ENCODE measurements at regions not wholly inside any gene's neighbourhood (a gene's known extent, or its start where the extent isn't known, plus 50 kb on each side); places are given as distances from the start of the nearest gene placed in this dataset.

GRCh38 chr13:54928071-54928470 is 1899.5 kb downstream of the OLFM4 start:
- ChIA-PET POLR2A (no interaction called here), CTCF (interaction anchor here (0.7 kb wide), 1 partner anchor 31 kb away, joined by 3 read pairs; no protein-coding TSS in a partner anchor)
- Histone ChIP-seq H3K27ac (ENCODE audit: extremely low read depth, low read depth, low read length) (no peak overlapping the region), H3K9me3 (ENCODE audit: control insufficient read depth, insufficient read depth, low read depth, low read length) (no peaks in the 10 kb centered on the region), H3K4me1 (ENCODE audit: control insufficient read depth, insufficient read depth, low read length) (no peaks in the 10 kb centered on the region), H3K4me3 (ENCODE audit: low read depth, low read length) (no peak overlapping the region), H3K36me3 (ENCODE audit: control insufficient read depth in 2 of 2, insufficient read depth in 1 of 2, low read length in 2 of 2) (no peaks in the 10 kb centered on the region)
- no peak for TF ChIP-seq ZNF610 (tag by site-specific recombination; IDR thresholded peaks at IDR 0.05; ENCODE audit: borderline replicate concordance)
- no peak for TF ChIP-seq ZNF214 (tag by site-specific recombination; IDR thresholded peaks at IDR 0.05; ENCODE audit: borderline replicate concordance)
- no peak for TF ChIP-seq ZBTB7A (tag by site-specific recombination; IDR thresholded peaks at IDR 0.05; ENCODE audit: low read depth)
- no peak for TF ChIP-seq SCRT1 (tag by site-specific recombination; IDR thresholded peaks at IDR 0.05; ENCODE audit: borderline replicate concordance)
- no peak for TF ChIP-seq HOXC10 (CRISPR knock-in tag; IDR thresholded peaks at IDR 0.05)
- TF ChIP-seq ZNF433 (tag by site-specific recombination; IDR thresholded peaks at IDR 0.05; ENCODE audit: low read depth), result no peak

- TF ChIP-seq TRIM28 (IDR thresholded peaks at IDR 0.05; ENCODE audit: borderline replicate concordance, low read length), result no peak
- TF ChIP-seq ZNF791 (tag by site-specific recombination; IDR thresholded peaks at IDR 0.05), result no peak
- no peak for TF ChIP-seq ZNF394 (tag by site-specific recombination; IDR thresholded peaks at IDR 0.05; ENCODE audit: borderline replicate concordance)
- TF ChIP-seq ZNF26 (tag by site-specific recombination; IDR thresholded peaks at IDR 0.05), result no peak
- TF ChIP-seq ZSCAN18 (tag by site-specific recombination; IDR thresholded peaks at IDR 0.05), result no peak
- TF ChIP-seq ZNF174 (tag by site-specific recombination; IDR thresholded peaks at IDR 0.05), result no peak
- no peak for TF ChIP-seq ZFHX2 (tag by site-specific recombination; conservative IDR thresholded peaks at IDR 0.05)
- TF ChIP-seq ZSCAN4 (tag by site-specific recombination; IDR thresholded peaks at IDR 0.05), result no peak
- TF ChIP-seq ZNF518A (tag by site-specific recombination; conservative IDR thresholded peaks at IDR 0.05; ENCODE audit: low read depth), result no peak
- no peak for TF ChIP-seq ZBTB7A (tag by site-specific recombination; IDR thresholded peaks at IDR 0.05; ENCODE audit: low read depth)
- TF ChIP-seq ZNF121 (tag by site-specific recombination; IDR thresholded peaks at IDR 0.05), result no peak
- no peak for TF ChIP-seq ZNF555 (tag by site-specific recombination; conservative IDR thresholded peaks at IDR 0.05)
- no peak for TF ChIP-seq TCF7L2 (IDR thresholded peaks at IDR 0.05; ENCODE audit: borderline replicate concordance, low read depth, low read length)
- POLR2A ChIA-PET, result no interaction called here
- no peak overlapping the region for H3K27ac ChIP-seq (ENCODE audit: extremely low read depth, low read depth, low read length)
- CTCF ChIA-PET, result no interaction called here
- H3K4me3 ChIP-seq (ENCODE audit: low read depth, low read length), result no peak overlapping the region
- no peaks in the 10 kb centered on the region for H3K4me1 ChIP-seq (ENCODE audit: control insufficient read depth, insufficient read depth, low read length)
- no peaks in the 10 kb centered on the region for H3K9me3 ChIP-seq (ENCODE audit: control insufficient read depth, insufficient read depth, low read depth, low read length)
- no peaks in the 10 kb centered on the region for H3K36me3 ChIP-seq (ENCODE audit: control insufficient read depth in 2 of 2, insufficient read depth in 1 of 2, low read length in 2 of 2)
Observed at GRCh38 chr13:54934121-54934520, 1905.5 kb downstream of the OLFM4 start.
